ENCODE measurements at regions not wholly inside any gene's neighbourhood (a gene's known extent, or its start where the extent isn't known, plus 50 kb on each side); places are given as distances from the start of the nearest gene placed in this dataset.

DNA sequence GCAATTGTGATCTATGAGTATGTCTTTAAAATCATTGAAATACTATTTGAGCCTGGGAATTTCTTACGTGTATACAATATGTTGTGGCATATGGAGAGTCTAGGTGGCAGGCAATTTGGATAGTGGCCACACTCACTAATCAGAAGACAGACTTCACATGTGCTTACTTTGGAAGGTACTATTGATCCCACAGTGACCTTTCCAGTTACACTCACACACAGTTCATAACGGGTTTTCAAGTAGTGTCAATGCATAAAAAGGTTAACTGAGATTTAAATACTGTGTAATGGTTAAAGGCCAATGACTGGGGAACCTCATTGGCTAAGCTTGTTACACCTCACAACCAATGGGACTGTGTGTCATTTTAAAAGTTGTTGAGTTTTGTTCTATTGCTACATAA is 783.2 kb downstream of the RPA4 start:
- DNase-seq, result no peak

- DNase-seq, result no peak
These were observed 784.4 kb downstream of the RPA4 start for GRCh38 chrX:97668126-97668525.

GRCh38 chrX:97672138-97672537 is 788.4 kb downstream of the RPA4 start:
- DNase-seq, result no peak

DNA sequence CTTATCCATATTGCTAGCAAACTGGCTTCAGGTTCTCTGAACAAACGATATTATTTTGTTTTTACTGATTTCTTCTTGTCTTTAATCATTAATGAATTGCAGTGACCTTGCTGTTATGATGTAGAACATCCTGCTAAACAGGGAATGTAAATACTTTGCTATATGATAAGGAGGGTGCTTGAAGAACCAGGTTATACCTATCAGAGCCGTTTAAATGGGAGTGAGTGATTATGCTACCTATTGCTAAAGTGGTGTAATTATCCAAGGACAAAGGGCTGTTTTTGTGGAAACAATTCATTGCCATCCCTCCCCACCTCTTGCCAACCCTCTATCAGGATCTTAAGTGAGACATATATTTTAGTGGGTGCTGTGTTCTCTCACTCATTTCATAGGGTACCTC is 788.9 kb downstream of the RPA4 start:
- DNase-seq, result no peak

GRCh38 chrX:97673135-97673534 is 789.4 kb downstream of the RPA4 start:
- DNase-seq, result no peak

DNA sequence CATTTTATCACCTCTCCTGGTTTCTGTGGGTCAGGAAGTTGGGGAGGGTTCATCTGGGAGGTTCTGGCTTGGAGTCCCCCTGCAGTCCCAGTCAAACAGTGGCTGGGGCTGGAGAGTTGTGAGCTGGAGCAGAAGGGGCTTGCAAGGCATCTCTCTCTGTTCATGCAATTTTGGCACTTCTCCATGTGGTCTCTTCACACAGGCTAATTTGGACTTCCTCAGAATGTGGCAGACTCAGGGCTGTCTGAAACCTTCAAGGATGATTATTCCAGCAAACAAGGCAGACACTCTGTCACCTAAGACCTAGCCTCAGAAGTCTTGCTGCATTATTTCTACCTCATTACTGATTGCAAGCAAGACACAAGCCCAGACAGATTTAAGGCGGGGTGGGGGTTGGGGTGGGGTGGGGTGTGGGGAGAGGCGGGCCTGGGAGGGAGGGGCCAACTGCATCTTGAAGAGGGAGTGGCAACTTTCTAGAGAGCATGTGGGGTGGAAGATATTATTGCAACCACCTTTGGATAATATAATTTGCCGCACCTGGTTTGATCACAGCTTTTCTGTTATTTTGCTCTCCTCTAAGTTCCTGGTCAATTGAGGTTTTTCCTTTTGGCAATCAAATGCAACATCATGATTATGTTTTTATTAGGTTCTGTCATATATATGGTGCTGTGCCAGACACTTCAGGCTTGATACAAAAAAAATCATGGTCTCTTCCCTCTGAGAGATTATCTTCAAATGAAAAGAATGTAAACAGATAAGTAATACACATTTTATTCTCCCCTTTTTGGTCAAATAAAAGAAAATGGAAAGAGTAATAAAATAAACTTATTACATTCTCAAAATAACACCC is 799.5 kb downstream of the RPA4 start:
- DNase-seq, result no peak

DNA sequence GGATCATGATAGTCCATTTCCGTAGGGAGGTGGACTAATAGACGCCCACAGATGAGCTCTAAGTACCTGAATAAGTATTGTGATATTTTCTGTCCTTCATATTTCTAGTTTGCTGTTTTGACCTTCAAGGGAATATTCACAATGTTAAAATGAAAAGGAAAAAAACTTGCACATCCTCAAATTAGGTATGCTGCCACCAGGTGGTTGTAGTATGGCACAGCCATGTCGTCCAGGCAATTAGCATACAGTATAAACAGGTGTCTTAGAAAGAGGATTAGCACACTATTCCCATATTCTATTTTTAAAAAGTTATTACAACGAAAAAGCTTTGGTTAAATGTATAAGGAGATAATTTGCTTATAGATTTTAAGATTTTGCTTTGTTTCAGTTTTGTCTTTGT is 802.0 kb downstream of the RPA4 start:
- no peak for DNase-seq

DNA sequence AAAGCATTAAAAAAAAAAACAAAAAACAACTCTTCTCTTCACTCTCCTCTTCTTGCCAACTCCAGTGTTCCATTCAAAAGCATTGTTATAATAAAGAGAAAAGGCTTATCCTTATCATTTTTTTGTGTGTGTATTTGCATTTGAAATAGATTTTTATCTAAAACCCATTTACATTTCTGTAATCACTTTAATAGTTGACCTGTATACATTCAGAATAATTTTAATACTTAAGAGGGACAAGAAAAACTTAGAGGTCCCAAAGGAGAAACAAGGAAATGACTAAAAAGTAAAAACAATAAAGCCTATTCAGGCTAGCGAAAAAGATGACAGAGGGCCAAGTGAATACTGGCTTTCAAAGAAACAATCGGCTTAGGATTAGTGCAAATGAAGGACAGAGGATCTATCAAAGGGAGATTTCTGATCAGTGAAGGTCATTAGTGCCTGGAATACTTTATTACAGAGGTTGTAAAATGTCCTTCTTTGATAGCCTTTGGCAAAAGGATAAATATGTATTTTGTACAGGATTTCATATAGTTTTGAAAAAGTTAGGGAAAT is 808.3 kb downstream of the RPA4 start:
- no peak for DNase-seq

DNA sequence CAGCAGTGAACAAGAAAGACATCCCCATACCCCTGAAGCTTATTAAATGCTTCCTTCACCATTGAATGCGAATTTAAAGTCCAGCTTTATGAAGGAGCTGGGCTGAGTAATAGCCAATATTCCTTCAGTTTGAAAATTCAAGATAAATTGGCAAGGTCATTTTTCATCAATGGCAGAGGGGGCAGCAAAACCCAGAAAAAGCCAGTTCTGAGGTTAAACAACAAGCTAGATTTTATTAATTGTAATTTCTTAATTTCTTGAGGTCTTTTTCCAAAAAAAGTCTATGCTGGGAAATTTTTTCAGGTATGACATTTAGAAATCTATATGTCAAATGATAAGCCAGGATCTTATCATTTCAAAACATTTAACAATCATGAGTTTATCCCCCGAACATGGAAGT is 808.9 kb downstream of the RPA4 start:
- no peak for DNase-seq

- no peak for DNase-seq
These were observed 816.8 kb downstream of the RPA4 start for GRCh38 chrX:97700547-97700946.

DNA sequence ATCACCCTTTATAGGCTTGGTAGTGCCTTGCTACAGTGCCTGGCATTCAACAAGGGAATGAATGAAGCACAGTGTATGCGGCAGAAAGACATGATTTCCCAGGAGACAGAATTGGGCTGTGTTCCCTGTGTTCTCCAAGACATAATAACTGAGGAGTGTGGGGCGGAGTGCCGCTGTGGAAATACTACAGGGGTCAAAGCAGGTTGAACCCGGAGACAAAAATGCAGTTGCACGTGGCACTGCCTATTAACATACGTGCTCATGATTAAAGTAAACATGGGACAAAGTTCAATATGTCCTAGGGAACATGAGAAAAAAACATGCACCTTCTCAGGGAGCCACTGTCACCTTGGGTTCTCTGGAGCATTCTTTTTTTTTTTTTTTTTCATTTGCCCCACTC is 820.8 kb downstream of the RPA4 start:
- no peak for DNase-seq

DNA sequence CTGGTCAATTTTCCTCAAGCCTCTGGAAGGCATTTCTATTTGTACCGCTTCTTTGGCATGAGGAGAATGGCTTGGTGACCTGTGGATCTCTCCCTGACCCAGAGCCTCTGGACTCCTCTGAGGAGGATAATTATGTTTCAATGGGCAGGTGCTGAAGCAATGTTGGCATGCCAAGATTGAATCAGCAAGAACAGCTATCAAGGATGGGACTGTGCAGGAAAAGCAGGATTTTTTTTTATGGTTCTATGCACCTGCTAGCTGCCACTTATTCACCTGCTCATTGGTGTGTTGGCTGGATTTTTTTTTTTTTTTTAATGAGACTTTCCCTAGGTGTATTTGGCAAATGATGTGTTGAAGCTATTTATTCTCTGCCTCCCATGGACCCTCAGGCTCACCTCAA is 821.2 kb downstream of the RPA4 start:
- no peak for DNase-seq

GRCh38 chrX:97705936-97706335 is 822.2 kb downstream of the RPA4 start:
- DNase-seq, result no peak

GRCh38 chrX:97714072-97714471 is 830.4 kb downstream of the RPA4 start:
- no peak for DNase-seq

DNA sequence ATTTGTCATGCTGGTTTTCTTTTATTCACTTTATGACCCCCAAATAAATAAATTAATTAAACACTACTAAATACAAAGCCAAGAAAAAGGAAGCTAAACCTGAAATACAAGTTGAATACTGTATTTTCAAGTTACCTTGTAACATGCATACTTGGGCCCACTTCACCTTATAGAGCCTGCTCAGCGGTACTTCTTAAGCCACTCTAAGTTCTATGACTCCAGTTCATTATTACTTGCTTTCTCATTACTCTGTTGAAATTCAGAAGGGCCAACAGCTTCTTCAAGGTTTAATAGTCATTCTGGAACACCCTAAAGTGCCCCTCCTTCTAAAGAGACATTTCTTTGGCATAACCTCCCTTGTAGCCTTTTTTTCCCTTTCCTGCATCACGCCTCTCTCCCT is 844.5 kb downstream of the RPA4 start:
- DNase-seq, result no peak

GRCh38 chrX:97740044-97740443 is 856.3 kb downstream of the RPA4 start:
- no peak for DNase-seq

- DNase-seq, result no peak
These were observed 857.2 kb downstream of the RPA4 start for GRCh38 chrX:97740886-97741285.

DNA sequence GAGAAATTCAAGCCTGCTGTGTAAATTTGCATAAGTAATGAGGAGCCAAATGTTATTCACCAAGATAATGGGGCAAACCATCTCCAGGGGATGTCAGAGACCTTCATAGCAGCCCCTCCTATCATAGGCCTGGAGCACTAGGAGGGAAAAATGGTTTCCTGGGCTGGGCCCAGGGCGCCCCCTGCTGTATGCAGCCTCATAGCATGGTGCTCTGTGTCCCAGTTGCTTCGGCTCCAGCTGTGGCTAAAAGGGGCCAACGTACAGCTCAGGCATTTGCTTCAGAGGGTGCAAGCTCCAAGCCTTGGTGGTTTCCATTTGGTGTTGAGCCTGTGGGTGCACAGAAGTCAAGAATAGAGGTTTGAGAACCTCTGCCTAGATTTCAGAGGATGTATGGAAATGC is 859.3 kb downstream of the RPA4 start:
- peak; percentile 53 for DNase-seq

GRCh38 chrX:97747346-97747745 is 863.6 kb downstream of the RPA4 start:
- DNase-seq, result no peak

DNA sequence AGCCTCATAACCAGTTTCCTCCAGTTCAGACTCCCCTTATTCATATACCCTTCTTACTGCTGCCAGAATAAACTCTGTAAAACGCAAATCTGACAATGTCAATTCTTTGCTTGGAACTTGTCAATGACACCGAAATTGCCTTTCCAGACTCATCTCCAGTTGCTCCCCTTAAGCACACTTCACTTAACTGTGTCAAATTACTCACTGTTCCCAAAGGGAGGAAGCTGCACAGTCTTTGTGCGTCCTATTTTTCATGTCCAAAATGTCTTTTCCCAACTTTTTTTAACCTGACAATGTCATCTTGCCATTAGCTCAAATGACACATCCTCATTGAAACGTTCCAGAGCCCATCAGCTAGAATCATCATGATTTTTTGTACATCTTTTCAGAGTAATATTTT is 867.3 kb downstream of the RPA4 start:
- no peak for DNase-seq

DNA sequence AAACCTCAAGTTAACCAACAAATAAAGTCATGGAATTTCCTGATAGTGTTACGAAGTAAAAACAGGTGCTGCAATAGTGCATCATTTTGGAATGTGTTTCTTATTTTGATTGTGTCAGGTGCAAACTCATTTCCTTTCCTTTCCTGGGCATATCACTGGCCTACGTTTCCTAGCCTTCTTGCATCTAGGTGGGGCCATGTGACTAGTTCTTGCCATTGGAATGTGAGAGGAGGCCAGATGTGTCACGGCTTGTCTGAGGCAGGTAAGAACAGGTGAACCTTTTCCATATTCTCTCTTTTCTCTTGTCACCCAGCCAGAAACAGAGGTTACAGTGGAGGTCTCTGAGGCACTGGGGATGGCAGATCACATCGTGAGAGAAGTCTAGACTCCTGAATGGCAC is 868.0 kb downstream of the RPA4 start:
- no peak for DNase-seq

- DNase-seq, result no peak
These were observed 873.2 kb downstream of the RPA4 start for GRCh38 chrX:97756879-97757278.

DNA sequence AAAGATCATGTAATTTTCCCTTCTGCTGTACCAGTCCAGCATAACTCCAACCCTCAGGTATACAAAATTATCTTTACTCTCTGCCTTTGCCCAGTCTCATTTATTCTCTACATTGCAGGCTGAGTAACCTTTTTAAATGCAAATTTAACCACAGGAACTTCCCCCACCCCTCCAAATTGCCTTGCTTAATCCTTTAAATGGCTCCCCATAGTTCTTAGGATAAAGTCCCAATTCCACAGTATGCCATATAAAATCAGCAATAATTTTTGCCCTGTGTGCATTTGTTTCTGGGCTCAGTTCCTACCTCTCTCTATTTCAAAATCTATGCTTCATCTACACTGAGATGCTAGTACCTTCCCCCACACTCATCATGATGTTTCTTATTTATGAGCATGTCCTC is 879.7 kb downstream of the RPA4 start:
- DNase-seq, result no peak

DNA sequence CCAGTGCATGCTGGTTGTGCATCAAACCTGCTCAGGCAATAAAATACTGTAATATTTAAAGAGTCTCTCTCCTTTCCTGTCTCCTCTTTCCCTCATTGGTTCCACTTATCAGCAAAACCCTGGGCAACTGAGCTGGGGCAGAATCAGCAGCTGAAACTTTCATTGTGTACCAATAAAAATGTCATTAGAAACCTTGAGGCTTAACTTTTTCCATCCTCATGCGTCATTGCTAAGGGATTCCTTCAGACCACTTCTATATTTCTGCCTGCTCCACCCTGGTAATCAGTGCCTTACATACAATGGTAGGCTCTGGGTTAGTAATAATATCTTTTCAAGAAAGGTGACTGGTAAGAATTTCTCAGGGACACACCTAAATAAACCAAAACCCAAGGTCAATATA is 880.3 kb downstream of the RPA4 start:
- no peak for DNase-seq

DNA sequence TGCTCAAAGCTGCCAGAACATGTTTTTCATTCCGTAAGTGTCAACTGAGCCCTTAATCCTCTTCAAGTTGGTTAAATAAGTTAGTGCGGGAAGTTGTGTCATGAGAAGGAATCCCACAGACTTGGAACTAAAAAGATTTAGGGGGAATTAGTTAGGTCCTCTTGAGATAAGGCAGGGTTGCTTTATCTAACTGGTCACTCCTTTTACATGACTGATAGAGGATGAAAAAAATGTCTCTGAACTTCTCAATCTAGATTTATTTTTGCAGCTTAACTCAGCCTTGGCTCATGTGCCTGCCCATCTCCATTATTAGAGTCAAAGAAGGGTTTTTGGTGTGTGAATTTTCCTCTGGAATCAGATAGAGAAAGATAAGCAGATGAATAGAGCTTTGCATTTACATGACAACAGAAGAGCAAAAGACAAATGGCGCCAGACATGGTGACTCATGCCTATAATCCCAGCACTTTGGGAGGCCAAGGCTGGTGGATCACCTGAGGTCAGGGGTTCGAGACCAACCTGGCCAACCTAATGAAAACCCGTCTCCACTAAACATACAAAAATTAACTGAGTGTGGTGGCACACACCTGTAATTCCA is 882.9 kb downstream of the RPA4 start:
- DNase-seq, result no peak
